ENCODE measurements at regions not wholly inside any gene's neighbourhood (a gene's known extent, or its start where the extent isn't known, plus 50 kb on each side); places are given as distances from the start of the nearest gene placed in this dataset.

DNA sequence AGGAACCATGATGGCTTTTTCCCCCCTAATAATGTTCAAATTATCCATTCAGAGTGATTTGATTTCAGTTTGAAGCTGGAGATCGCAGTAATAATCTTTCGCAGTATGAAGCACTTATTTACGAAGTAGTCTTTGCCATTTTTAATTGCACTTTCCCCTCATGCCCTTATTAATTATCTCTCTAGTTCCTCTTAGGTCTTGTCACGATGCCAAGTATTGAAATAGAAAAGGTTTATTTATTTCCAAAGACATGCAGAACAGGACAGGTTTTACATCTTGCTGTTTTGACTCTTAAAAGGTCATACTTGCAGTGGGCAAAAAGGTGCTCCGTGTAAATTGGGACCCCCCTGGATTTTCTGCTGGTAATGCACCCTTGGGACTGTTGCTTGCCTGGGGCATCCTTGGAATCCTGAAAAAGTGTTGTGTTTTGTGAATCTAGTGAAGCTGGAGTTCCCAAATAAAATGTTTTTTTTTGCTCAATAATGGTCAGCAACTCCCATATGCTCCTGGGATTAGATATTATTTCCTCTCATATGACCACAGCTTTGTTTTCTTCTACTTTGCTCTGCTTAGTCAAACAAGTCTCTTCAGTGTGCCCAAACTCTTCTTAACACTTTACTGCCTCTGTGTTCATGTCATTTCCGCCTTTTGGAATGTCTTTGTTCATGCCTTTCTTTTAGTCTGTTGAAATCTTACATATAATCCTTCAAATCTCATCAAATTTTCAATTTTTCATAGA is 278.3 kb downstream of the TMEM38B start:
- CTCF ChIA-PET, result interaction anchor here (0.6 kb wide), 1 partner anchor 1110 kb away, joined by 3 read pairs; no protein-coding TSS in a partner anchor

DNA sequence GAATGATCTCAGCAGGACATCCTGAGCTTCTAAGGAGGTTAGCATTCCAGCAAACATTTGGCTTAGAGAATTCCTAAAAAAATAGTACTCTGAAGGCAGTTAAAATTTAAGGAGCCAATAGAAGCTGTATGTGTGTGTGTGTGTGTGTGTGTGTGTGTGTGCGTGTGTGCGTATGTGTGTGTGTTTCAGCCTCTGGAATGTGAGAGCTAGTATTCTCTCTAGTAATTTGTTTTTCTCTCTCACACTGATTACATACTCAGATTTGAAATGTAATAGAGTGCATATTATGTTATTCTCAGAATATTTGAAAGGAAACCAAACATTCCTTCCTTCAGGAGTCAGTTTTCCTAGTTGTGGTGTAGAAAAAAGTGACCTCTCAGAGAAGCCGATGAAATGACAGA is 279.6 kb downstream of the TMEM38B start:
- no peak for DNase-seq (ENCODE audit: low spot score)
- POLR2A ChIA-PET (ENCODE audit: low non-redundant PET), result interaction anchor here (0.6 kb wide), 1 partner anchor 1037 kb away, joined by 4 read pairs; no protein-coding TSS in a partner anchor
- no peak overlapping the region for H3K27ac ChIP-seq
- CTCF ChIA-PET, result no interaction called here
- TF ChIP-seq, protein P1, sequence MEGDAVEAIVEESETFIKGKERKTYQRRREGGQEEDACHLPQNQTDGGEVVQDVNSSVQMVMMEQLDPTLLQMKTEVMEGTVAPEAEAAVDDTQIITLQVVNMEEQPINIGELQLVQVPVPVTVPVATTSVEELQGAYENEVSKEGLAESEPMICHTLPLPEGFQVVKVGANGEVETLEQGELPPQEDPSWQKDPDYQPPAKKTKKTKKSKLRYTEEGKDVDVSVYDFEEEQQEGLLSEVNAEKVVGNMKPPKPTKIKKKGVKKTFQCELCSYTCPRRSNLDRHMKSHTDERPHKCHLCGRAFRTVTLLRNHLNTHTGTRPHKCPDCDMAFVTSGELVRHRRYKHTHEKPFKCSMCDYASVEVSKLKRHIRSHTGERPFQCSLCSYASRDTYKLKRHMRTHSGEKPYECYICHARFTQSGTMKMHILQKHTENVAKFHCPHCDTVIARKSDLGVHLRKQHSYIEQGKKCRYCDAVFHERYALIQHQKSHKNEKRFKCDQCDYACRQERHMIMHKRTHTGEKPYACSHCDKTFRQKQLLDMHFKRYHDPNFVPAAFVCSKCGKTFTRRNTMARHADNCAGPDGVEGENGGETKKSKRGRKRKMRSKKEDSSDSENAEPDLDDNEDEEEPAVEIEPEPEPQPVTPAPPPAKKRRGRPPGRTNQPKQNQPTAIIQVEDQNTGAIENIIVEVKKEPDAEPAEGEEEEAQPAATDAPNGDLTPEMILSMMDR (conservative IDR thresholded peaks at IDR 0.05; ENCODE audit: low read depth), result no peak

More for the DNA sequence above, 278.3 kb downstream of the TMEM38B start:
- POLR2A ChIA-PET (ENCODE audit: low non-redundant PET), result no interaction called here
- no peak for DNase-seq (ENCODE audit: low spot score)
- TF ChIP-seq, protein P1 (conservative IDR thresholded peaks at IDR 0.05; ENCODE audit: low read depth), result no peak
- no peak overlapping the region for H3K27ac ChIP-seq

- CTCF ChIA-PET, result interaction anchor here (0.6 kb wide), 1 partner anchor 44 kb away, joined by 3 read pairs; no protein-coding TSS in a partner anchor
- no peak for DNase-seq (ENCODE audit: low spot score)
- POLR2A ChIA-PET (ENCODE audit: low non-redundant PET), result no interaction called here
- TF ChIP-seq, protein P1 (conservative IDR thresholded peaks at IDR 0.05; ENCODE audit: low read depth), result no peak
- H3K27ac ChIP-seq, result no peak overlapping the region
Observed at GRCh38 chr9:105975886-105976645, 281.7 kb downstream of the TMEM38B start.

GRCh38 chr9:105978336-105978735 is 284.0 kb downstream of the TMEM38B start:
- no peak for DNase-seq (ENCODE audit: low spot score)
- no peak overlapping the region for H3K27ac ChIP-seq
- TF ChIP-seq, protein P1 (conservative IDR thresholded peaks at IDR 0.05; ENCODE audit: low read depth), result no peak
- CTCF ChIA-PET, result no interaction called here
- POLR2A ChIA-PET (ENCODE audit: low non-redundant PET), result no interaction called here

DNA sequence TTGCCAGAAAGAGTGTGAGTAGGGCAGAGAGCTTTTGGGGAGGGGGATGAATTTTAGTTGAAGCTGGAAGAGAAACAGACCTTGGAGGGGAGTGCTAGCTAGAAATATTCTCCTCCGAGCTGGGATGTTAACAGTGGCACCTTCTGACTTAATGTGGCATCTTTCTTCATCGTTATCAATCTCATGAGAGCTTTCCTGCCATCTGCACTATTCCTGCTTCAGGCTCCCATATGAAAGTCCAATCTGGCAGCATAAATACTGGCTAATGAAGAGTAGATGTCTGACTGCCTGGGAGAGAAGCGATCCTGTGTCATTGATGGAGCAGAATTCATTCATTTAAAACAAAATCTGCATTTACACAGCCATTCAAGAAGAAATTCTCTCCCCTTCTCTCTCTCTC is 284.5 kb downstream of the TMEM38B start:
- ChIA-PET CTCF (interaction anchor here (0.9 kb wide), 1 partner anchor 11 kb away, joined by 5 read pairs; no protein-coding TSS in a partner anchor), POLR2A (ENCODE audit: low non-redundant PET) (no interaction called here)
- H3K27ac ChIP-seq, result no peak overlapping the region
- no peak for DNase-seq (ENCODE audit: low spot score)
- TF ChIP-seq, protein P1 (conservative IDR thresholded peaks at IDR 0.05; ENCODE audit: low read depth), result no peak

DNA sequence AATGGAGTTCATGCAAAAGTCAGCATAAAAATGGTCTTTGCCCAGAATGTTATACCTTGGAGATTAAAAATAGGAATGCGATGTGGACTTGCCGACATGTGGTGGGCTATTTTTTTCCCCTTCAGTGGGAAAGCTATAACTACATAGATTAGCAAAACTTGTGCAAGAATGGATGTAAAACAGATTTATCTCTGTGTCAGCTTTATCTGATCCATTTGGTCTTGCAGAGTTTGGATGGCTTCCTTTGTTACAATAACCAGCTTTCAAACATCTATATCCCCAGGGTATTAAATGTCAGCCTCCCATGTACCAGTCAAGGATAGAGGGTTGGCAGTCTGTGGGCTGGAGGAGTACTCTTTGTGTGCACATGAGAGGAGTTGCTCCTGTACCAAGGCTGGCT is 284.9 kb downstream of the TMEM38B start:
- ChIA-PET POLR2A (ENCODE audit: low non-redundant PET) (no interaction called here), CTCF (interaction anchor here (0.6 to 0.9 kb wide), 2 partner anchors 11 to 66 kb away, joined by 3 to 5 read pairs; no protein-coding TSS in a partner anchor)
- no peak for DNase-seq (ENCODE audit: low spot score)
- TF ChIP-seq, protein P1 (conservative IDR thresholded peaks at IDR 0.05; ENCODE audit: low read depth), result no peak
- no peak overlapping the region for H3K27ac ChIP-seq
